Mesendoderm (in vitro differentiated cells): ENCODE measurements at regions not wholly inside any gene's neighbourhood (a gene's known extent, or its start where the extent isn't known, plus 50 kb on each side); places are given as distances from the start of the nearest gene placed in this dataset.

ENCODE experiments used
- DNase-seq: peaks from one replicate; pipeline ENCODE4 v3.0.0; 2013
- H2AK5ac ChIP-seq: 2 replicates; pipeline ENCODE4 v1.6.1; 2013; ENCODE audit warnings: low read length, inconsistent platforms
- H2BK120ac ChIP-seq: 2 replicates; pipeline ENCODE4 v1.6.1; 2013; ENCODE audit warnings: low read depth, mild to moderate bottlenecking, low read length, moderate library complexity, mixed read lengths
- H2BK15ac ChIP-seq: replicated peaks from 2 replicates; pipeline ENCODE4 v1.6.1; 2013; ENCODE audit warnings: low read depth, mild to moderate bottlenecking, moderate library complexity
- H2BK5ac ChIP-seq: 2 replicates; pipeline ENCODE4 v1.6.1; 2013; ENCODE audit warnings: low read length, inconsistent platforms
- H3K18ac ChIP-seq: 2 replicates; pipeline ENCODE4 v1.6.1; 2013; ENCODE audit warnings: mild to moderate bottlenecking, low read length, mixed read lengths
- H3K23ac ChIP-seq: one replicate; pipeline ENCODE4 v1.6.1; 2013; ENCODE audit warnings: low read length
- H3K27ac ChIP-seq: 2 replicates; pipeline ENCODE4 v1.5.1; 2013; ENCODE audit warnings: low read depth, mild to moderate bottlenecking, inconsistent platforms, low read length, moderate library complexity
- H3K27me3 ChIP-seq: 2 replicates; pipeline ENCODE4 v1.6.1; 2013; ENCODE audit warnings: low read length, control low read depth, mild to moderate bottlenecking, inconsistent platforms; ENCODE audit not compliant: insufficient read depth, poor library complexity
- H3K36me3 ChIP-seq: 2 replicates; pipeline ENCODE4 v1.6.1; 2013; ENCODE audit warnings: low read length, inconsistent platforms; ENCODE audit not compliant: control insufficient read depth, insufficient read depth
- H3K4ac ChIP-seq: one replicate; pipeline ENCODE4 v1.6.1; 2013; ENCODE audit warnings: low read depth, mild to moderate bottlenecking, low read length, moderate library complexity
- H3K4me1 ChIP-seq: 2 replicates; pipeline ENCODE4 v1.6.1; 2013; ENCODE audit warnings: low read depth, low read length, inconsistent platforms; ENCODE audit not compliant: control insufficient read depth
- H3K4me2 ChIP-seq: 2 replicates; pipeline ENCODE4 v1.6.1; 2013; ENCODE audit warnings: low read length
- H3K4me3 ChIP-seq: 2 replicates; pipeline ENCODE4 v1.5.1; 2013; ENCODE audit warnings: mild to moderate bottlenecking, low read length
- H3K56ac ChIP-seq: one replicate; pipeline ENCODE4 v1.6.1; 2013; ENCODE audit warnings: low read length
- H3K79me1 ChIP-seq: 2 replicates; pipeline ENCODE4 v1.6.1; 2013; ENCODE audit warnings: low read length, inconsistent platforms
- H3K79me2 ChIP-seq: 2 replicates; pipeline ENCODE4 v1.6.1; 2013; ENCODE audit warnings: mild to moderate bottlenecking, low read length; ENCODE audit not compliant: control insufficient read depth, insufficient read depth
- H3K9ac ChIP-seq: 2 replicates; pipeline ENCODE4 v1.6.1; 2013; ENCODE audit warnings: low read length, inconsistent platforms
- H4K5ac ChIP-seq: one replicate; pipeline ENCODE4 v1.6.1; 2013; ENCODE audit warnings: low read length
- H4K8ac ChIP-seq: one replicate; pipeline ENCODE4 v1.6.1; 2013; ENCODE audit warnings: low read depth, mild to moderate bottlenecking, control low read depth, low read length, moderate library complexity
- WGBS: extraction: QIAGEN DNeasy Blood & Tissue Kit; methylation state at CpG from one replicate; pipeline ENCODE4 v1.1.7; 2013; ENCODE audit warnings: low lambda C conversion rate, missing lambda C conversion rate; ENCODE audit not compliant: insufficient coverage; ENCODE audit errors: extremely low coverage; 5-methylcytosine and 5-hydroxymethylcytosine counted together

- no peaks in the 10 kb centered on the region for H3K36me3 ChIP-seq
- no peak overlapping the region for H3K4me2 ChIP-seq
Measured at GRCh38 chr12:91309450-91309849, 126.8 kb upstream of the DCN start.

GRCh38 chr12:91307957-91308670, 125.5 kb upstream of the DCN start:
- no peak for DNase-seq
- Histone ChIP-seq H3K27me3 (no peaks in the 10 kb centered on the region), H2AK5ac (no peak overlapping the region), H3K18ac (no peak overlapping the region), H3K27ac (no peak overlapping the region), H4K5ac (no peak overlapping the region), H3K56ac (no peak overlapping the region), H3K4me1 (no peaks in the 10 kb centered on the region), H3K4ac (no peak overlapping the region), H3K4me2 (no peak overlapping the region), H3K36me3 (no peaks in the 10 kb centered on the region), H3K9ac (no peak overlapping the region), H4K8ac (no peak overlapping the region), H3K23ac (no peak overlapping the region), H3K4me3 (no peak overlapping the region), H2BK120ac (no peak overlapping the region), H2BK5ac (no peak overlapping the region), H3K79me2 (no peaks in the 10 kb centered on the region), H3K79me1 (no peaks in the 10 kb centered on the region), H2BK15ac (no peak overlapping the region)
- WGBS: no CpG with 5 or more reads among the region's 1 CpG

More at GRCh38 chr12:91309450-91309849, 126.8 kb upstream of the DCN start:
- H3K18ac ChIP-seq: no peak overlapping the region
- no peak overlapping the region for H2BK15ac ChIP-seq
- H3K4ac ChIP-seq: no peak overlapping the region
- H3K79me1 ChIP-seq: no peaks in the 10 kb centered on the region
- no peak overlapping the region for H3K27ac ChIP-seq
- no peak overlapping the region for H3K9ac ChIP-seq
- no peaks in the 10 kb centered on the region for H3K27me3 ChIP-seq
- H2BK120ac ChIP-seq: no peak overlapping the region
- H3K56ac ChIP-seq: no peak overlapping the region
- no peaks in the 10 kb centered on the region for H3K4me1 ChIP-seq
- WGBS: no CpG with 5 or more reads among the region's 2 CpGs
- H3K79me2 ChIP-seq: no peaks in the 10 kb centered on the region
- no peak overlapping the region for H3K4me3 ChIP-seq
- no peak overlapping the region for H3K23ac ChIP-seq
- H2AK5ac ChIP-seq: no peak overlapping the region
- H4K5ac ChIP-seq: no peak overlapping the region
- H2BK5ac ChIP-seq: no peak overlapping the region
- DNase-seq: no peak
- H4K8ac ChIP-seq: no peak overlapping the region

- no peak overlapping the region for H2AK5ac ChIP-seq
- H2BK120ac ChIP-seq: no peak overlapping the region
- no peak overlapping the region for H2BK5ac ChIP-seq
- no peak overlapping the region for H3K4ac ChIP-seq
- DNase-seq: no peak
- H3K27me3 ChIP-seq: no peaks in the 10 kb centered on the region
- no peak overlapping the region for H3K18ac ChIP-seq
- no peak overlapping the region for H4K8ac ChIP-seq
- no peak overlapping the region for H3K23ac ChIP-seq
- no peak overlapping the region for H3K9ac ChIP-seq
- H3K79me1 ChIP-seq: no peaks in the 10 kb centered on the region
- H2BK15ac ChIP-seq: no peak overlapping the region
- no peaks in the 10 kb centered on the region for H3K4me1 ChIP-seq
- no peak overlapping the region for H3K4me3 ChIP-seq
- H3K4me2 ChIP-seq: no peak overlapping the region
- H3K27ac ChIP-seq: no peak overlapping the region
- no peaks in the 10 kb centered on the region for H3K79me2 ChIP-seq
- no peak overlapping the region for H4K5ac ChIP-seq
- no peaks in the 10 kb centered on the region for H3K36me3 ChIP-seq
- no peak overlapping the region for H3K56ac ChIP-seq
Measured at GRCh38 chr12:91290354-91290753, 107.7 kb upstream of the DCN start.

- H3K23ac ChIP-seq: no peak overlapping the region
- no peaks in the 10 kb centered on the region for H3K36me3 ChIP-seq
- H3K4me2 ChIP-seq: no peak overlapping the region
- no peak overlapping the region for H2BK120ac ChIP-seq
- H4K5ac ChIP-seq: no peak overlapping the region
- H3K79me2 ChIP-seq: no peaks in the 10 kb centered on the region
- no peak overlapping the region for H3K9ac ChIP-seq
- H3K4me1 ChIP-seq: no peaks in the 10 kb centered on the region
- no peak overlapping the region for H4K8ac ChIP-seq
- H2BK15ac ChIP-seq: no peak overlapping the region
- H2BK5ac ChIP-seq: no peak overlapping the region
- no peak for DNase-seq
- no peak overlapping the region for H3K4ac ChIP-seq
- no peak overlapping the region for H3K56ac ChIP-seq
- no CpG with 5 or more reads among the region's 3 CpGs for WGBS
- no peak overlapping the region for H3K27ac ChIP-seq
- H3K79me1 ChIP-seq: no peaks in the 10 kb centered on the region
- H3K18ac ChIP-seq: no peak overlapping the region
- no peak overlapping the region for H2AK5ac ChIP-seq
- no peaks in the 10 kb centered on the region for H3K27me3 ChIP-seq
- no peak overlapping the region for H3K4me3 ChIP-seq
Measured at GRCh38 chr12:91289906-91290305, 107.3 kb upstream of the DCN start.

- Histone ChIP-seq H3K79me2 (no peaks in the 10 kb centered on the region), H3K18ac (no peak overlapping the region), H3K4ac (no peak overlapping the region), H2BK120ac (no peak overlapping the region), H3K23ac (no peak overlapping the region), H3K27me3 (no peaks in the 10 kb centered on the region), H3K9ac (no peak overlapping the region), H2BK15ac (no peak overlapping the region), H3K36me3 (no peaks in the 10 kb centered on the region), H4K8ac (no peak overlapping the region), H3K4me2 (no peak overlapping the region), H4K5ac (no peak overlapping the region), H3K56ac (no peak overlapping the region), H2AK5ac (no peak overlapping the region), H3K4me3 (no peak overlapping the region), H3K27ac (no peak overlapping the region), H3K79me1 (no peaks in the 10 kb centered on the region), H3K4me1 (no peaks in the 10 kb centered on the region), H2BK5ac (no peak overlapping the region)
- no peak for DNase-seq
- no CpG with 5 or more reads among the region's 1 CpG for whole genome bisulfite sequencing
Measured at GRCh38 chr12:91289072-91289471, 106.5 kb upstream of the DCN start.

GRCh38 chr12:91287753-91288152, 105.1 kb upstream of the DCN start:
- no peak overlapping the region for H3K23ac ChIP-seq
- no peaks in the 10 kb centered on the region for H3K36me3 ChIP-seq
- no CpG with 5 or more reads among the region's 3 CpGs for WGBS

More at GRCh38 chr12:91287753-91288152, 105.1 kb upstream of the DCN start:
- Histone ChIP-seq H3K27ac (no peak overlapping the region), H3K4me1 (no peaks in the 10 kb centered on the region), H3K4ac (no peak overlapping the region), H3K79me2 (no peaks in the 10 kb centered on the region), H2BK15ac (no peak overlapping the region), H3K56ac (no peak overlapping the region), H2BK120ac (no peak overlapping the region), H4K5ac (no peak overlapping the region), H2BK5ac (no peak overlapping the region), H2AK5ac (no peak overlapping the region), H3K4me2 (no peak overlapping the region), H3K27me3 (no peaks in the 10 kb centered on the region), H3K4me3 (no peak overlapping the region), H3K18ac (no peak overlapping the region), H3K79me1 (no peaks in the 10 kb centered on the region), H3K9ac (no peak overlapping the region), H4K8ac (no peak overlapping the region)
- no peak for DNase-seq
